LNCAP (cell line): ENCODE measurements at regions not wholly inside any gene's neighbourhood (a gene's known extent, or its start where the extent isn't known, plus 50 kb on each side); places are given as distances from the start of the nearest gene placed in this dataset.

Source experiments
- TF ChIP-seq, protein P1 (sequence below): fragments of 450-650 bp; IDR thresholded peaks from 2 replicates; pipeline ENCODE4 v1.5.1; 2017; ENCODE audit warnings: mild to moderate bottlenecking

DNA sequence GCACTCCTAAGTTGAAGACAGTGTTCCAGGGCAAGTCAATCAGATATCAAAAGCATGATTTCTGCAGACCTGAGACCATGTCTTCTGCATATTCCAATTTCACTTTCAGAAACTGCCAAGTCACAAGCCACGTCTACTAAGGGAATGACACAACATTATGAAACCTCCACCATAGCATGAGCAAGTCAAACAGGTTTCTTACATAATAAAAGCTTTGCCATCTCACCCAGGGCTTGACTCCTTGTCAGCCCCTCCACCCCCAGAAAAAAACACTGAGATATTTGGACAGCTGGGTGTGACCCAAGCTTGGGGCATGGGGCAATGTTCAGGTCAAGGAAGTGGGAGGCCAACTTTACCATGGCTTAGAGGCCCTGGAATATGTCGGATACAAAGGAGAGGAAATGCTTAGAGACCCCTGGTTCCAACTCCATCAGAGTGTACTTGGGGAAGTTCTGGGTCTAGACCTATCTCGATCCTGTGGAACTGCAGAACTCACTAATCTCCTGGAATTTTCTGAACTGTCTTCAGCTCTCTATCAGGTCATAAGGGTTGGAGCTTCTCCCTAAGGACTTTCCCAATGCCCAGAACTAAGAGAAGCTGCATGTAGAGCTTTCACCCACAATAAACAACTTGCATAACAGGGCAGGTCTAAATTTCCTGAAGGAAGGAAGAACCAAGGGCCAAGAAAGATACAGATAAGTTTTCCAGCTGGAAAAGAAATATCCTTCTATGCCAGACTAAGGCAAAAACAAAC lies 80.6 kb upstream of the NAMPT start:
- TF ChIP-seq, protein P1, sequence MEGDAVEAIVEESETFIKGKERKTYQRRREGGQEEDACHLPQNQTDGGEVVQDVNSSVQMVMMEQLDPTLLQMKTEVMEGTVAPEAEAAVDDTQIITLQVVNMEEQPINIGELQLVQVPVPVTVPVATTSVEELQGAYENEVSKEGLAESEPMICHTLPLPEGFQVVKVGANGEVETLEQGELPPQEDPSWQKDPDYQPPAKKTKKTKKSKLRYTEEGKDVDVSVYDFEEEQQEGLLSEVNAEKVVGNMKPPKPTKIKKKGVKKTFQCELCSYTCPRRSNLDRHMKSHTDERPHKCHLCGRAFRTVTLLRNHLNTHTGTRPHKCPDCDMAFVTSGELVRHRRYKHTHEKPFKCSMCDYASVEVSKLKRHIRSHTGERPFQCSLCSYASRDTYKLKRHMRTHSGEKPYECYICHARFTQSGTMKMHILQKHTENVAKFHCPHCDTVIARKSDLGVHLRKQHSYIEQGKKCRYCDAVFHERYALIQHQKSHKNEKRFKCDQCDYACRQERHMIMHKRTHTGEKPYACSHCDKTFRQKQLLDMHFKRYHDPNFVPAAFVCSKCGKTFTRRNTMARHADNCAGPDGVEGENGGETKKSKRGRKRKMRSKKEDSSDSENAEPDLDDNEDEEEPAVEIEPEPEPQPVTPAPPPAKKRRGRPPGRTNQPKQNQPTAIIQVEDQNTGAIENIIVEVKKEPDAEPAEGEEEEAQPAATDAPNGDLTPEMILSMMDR: no peak

DNA sequence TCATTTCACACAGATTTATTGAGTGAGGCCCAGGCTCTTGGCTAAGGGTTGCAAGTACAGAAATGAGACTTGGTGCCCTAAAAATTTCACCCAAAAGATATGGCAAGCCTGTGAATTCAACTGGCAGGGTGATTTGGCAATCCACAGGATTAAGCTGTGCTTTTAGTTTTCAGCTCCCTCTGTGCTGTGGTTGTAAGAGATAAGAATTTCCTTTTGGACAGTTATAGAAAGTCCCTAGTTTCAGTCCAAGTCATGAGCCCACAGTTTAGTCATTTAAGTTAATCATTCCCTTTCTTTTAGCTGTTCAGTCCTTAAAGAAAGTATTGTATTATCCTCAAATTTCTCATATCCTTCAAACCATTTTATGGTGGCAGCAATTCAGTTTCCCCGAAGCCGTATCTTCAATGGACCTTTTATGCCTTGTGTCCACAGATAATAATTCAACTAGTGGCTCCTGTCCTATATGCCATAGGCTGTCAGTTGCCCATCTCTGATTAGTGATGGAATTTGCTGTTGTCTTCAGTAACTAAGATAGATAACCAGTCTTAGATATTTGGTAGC lies 73.4 kb upstream of the NAMPT start:
- TF ChIP-seq, protein P1: no peak

DNA sequence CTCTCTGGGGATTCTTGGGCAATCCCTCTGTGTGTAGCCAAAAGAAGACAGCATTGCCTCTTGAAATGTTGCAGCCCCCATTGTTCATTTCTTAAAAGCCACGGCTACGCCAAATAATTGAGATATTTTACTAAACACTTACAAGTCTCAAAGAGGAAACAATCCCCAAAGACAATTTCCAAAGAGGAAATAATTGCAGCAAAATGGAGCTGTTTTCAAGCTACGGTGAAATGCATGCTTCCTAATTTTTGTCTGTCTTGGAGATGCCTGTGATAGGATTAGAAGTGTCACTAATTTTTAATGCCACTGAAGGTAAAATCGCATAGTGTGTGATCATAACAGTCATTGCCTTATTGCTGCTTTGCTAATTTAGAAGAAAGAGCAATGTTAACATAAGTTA lies 72.9 kb upstream of the NAMPT start:
- TF ChIP-seq, protein P1: no peak

DNA sequence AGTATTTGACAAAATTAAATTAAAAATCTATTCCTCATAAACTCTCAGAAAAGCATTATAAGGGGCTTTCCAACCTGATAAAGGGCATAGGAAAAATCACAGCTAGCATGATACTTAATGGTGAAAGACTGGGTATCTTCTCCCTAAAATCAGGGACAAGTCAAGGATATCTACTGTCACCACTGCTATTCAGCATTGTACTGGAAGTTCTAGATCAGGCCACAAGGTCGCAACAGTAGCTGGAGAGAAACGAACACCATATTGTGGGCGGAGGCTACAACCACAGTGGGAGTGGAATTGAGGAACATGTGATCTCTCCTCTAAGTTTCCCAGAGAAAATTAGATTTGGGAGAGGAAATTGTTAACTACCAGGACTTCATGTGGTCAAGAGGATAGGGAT lies 70.0 kb upstream of the NAMPT start:
- TF ChIP-seq, protein P1: no peak

DNA sequence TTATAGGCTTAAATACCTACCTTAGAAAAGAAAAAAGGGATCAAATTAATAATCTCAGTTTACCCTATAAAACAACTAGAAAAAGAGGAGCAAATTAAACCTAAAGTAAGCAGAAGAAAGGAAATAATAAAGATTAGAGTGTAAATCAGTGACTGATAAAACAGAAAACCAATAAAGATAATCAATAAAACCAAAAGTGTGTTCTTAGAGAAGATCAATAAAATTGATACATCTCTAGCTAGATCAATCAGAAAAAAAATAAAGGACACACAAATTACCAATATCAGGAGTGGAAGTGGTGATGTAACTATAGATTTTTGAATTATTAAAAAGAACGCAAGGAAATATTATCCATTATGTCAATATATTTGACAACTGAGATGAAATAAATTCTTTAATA lies 69.2 kb upstream of the NAMPT start:
- TF ChIP-seq, protein P1: no peak

DNA sequence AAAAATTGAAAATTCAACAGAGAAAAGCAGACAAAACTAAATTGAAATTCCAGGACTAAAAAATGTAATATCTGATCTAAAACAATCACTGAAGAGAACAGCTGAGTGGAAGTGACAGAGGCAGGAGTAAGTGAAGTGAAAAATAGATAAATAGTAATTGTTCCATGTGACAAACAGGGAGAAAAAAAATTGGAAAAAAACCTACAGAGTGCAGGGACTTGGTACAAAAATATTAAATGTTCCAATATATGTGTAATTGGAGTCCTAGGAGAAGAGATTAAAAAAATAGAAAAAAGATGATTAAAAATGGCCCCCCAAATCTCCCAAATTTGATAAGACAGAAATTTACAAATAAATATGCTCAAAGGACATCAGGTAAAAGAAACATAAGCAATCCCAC lies 63.4 kb upstream of the NAMPT start:
- TF ChIP-seq, protein P1: no peak

DNA sequence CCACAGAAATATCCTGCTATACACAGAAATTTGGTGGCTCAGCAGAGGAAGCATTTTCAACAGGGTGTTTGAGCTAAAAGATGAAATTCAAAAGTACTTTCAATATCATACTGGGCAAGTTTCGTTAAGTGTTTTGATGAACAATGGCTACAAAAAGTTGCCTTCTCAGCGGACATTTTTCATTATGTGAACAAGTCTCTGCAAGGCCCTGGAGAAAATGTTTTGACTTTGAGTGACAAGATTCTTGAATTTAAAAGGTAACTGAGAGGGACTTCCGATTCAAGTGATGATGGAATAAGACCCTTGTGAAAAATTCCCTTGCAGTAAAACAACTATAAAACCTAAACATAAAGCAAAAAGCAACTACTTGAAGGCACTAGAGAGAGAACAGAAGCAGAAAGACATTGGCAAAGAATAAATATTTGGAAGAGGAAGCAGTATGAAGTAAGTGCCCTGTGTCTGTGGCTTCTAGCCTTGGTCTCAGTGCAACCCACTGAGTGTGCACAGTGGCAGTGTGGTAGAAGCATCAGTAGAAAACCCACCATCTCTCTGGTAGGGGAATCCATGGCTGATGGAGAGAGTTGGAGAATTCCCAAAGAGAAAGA lies 62.5 kb upstream of the NAMPT start:
- TF ChIP-seq, protein P1: no peak
